GM12891 (cell line): ENCODE measurements at regions not wholly inside any gene's neighbourhood (a gene's known extent, or its start where the extent isn't known, plus 50 kb on each side); places are given as distances from the start of the nearest gene placed in this dataset.

Experiments used
- POLR2A ChIP-seq: IDR thresholded peaks from 2 replicates; pipeline ENCODE4 v1.6.1; 2011; ENCODE audit warnings: low read depth, low read length, control low read depth
- POLR2AphosphoS5 ChIP-seq: IDR thresholded peaks from 2 replicates; pipeline ENCODE4 v1.6.1; 2011; ENCODE audit warnings: low read depth, low read length, control low read depth
- SPI1 ChIP-seq: IDR thresholded peaks from 2 replicates; pipeline ENCODE4 v1.6.1; 2011; ENCODE audit warnings: low read depth, low read length, control low read depth
- TAF1 ChIP-seq: IDR thresholded peaks from 2 replicates; pipeline ENCODE4 v1.6.1; 2011; ENCODE audit warnings: low read depth, low read length, control low read depth

DNA sequence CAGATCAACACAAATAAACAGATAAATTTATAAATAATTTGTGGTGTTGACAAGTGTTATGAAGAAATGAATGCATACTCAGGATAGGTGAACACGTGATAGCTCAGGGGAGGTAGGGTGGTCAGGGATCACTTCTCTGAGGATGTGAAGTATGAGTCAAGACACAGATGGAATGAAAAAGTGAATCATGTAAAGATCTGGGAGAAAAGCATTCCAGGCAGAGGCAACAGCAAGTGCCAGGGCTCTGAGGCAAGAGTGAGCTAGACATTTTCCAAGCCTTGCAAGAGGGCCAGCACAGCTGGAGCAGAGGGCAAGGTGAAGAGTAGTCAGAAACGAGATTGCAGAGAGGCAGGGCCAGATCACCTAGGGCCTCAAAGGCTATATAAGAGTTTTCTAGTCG lies 177.8 kb downstream of the WNT5A start:
- TF ChIP-seq POLR2AphosphoS5: no peak
- no peak for TF ChIP-seq POLR2A
- TF ChIP-seq SPI1: no peak
- TF ChIP-seq TAF1: no peak
